CD14-positive monocyte (primary cell): ENCODE measurements at regions not wholly inside any gene's neighbourhood (a gene's known extent, or its start where the extent isn't known, plus 50 kb on each side); places are given as distances from the start of the nearest gene placed in this dataset.

Experiments used
- DNase-seq, 3 donors: peaks; one replicate each; pipeline ENCODE4 v3.0.0-alpha.2; 2011 to 2022
- H2AFZ ChIP-seq: 2 replicates; pipeline ENCODE4 v1.6.0; 2012; ENCODE audit warnings: mild to moderate bottlenecking, low read depth, low read length, inconsistent platforms; ENCODE audit not compliant: insufficient read depth, poor library complexity, severe bottlenecking
- H3K27ac ChIP-seq, 2 donors: 1 replicate in 1 of 2; 2 replicates in 1 of 2; pipeline ENCODE4 v1.5.1; 2012 to 2013; ENCODE audit warnings: low read length in 2 of 2, control low read depth in 1 of 2, inconsistent platforms in 1 of 2, low read depth in 1 of 2, mild to moderate bottlenecking in 1 of 2
- H3K27me3 ChIP-seq, 2 donors: one replicate each; pipeline versions ENCODE4 v1.6.0 to v1.6.1; 2011 to 2013; ENCODE audit warnings: low read length in 2 of 2; ENCODE audit not compliant: control insufficient read depth in 2 of 2, insufficient read depth in 2 of 2
- H3K36me3 ChIP-seq, 2 donors: replicated peaks in 1 of 2; 1 replicate in 1 of 2; 2 replicates in 1 of 2; pipeline versions ENCODE4 v1.5.1 to v1.6.1; 2012 to 2013; ENCODE audit warnings: low read length in 2 of 2, control low read depth in 1 of 2, inconsistent platforms in 1 of 2, mild to moderate bottlenecking in 1 of 2; ENCODE audit not compliant: insufficient read depth in 2 of 2, control insufficient read depth in 1 of 2
- H3K4me1 ChIP-seq, 2 donors: 1 replicate in 1 of 2; 2 replicates in 1 of 2; pipeline versions ENCODE4 v1.5.1 to v1.6.1; 2012 to 2013; ENCODE audit warnings: low read length in 2 of 2, control low read depth in 1 of 2, inconsistent platforms in 1 of 2, mild to moderate bottlenecking in 1 of 2, moderate library complexity in 1 of 2; ENCODE audit not compliant: insufficient read depth in 2 of 2, control insufficient read depth in 1 of 2
- H3K4me2 ChIP-seq: replicated peaks from 2 replicates; pipeline ENCODE3; 2012; ENCODE audit warnings: low read length, moderate library complexity, mild to moderate bottlenecking; ENCODE audit not compliant: poor library complexity, severe bottlenecking; ENCODE audit errors: extremely low read depth
- H3K4me3 ChIP-seq, 3 experiments: fragments of 200-600 bp in 1 of 3; sonication (generic) in 1 of 3; replicated peaks in 1 of 3; 1 replicate in 2 of 3; 2 replicates in 1 of 3; pipeline ENCODE4 v1.5.1; 2011 to 2013; ENCODE audit warnings: low read length in 3 of 3, mild to moderate bottlenecking in 3 of 3, control low read depth in 2 of 3, low read depth in 2 of 3, inconsistent platforms in 1 of 3, moderate library complexity in 1 of 3
- H3K79me2 ChIP-seq: 2 replicates; pipeline ENCODE4 v1.6.0; 2012; ENCODE audit warnings: mild to moderate bottlenecking, control low read depth, inconsistent platforms, low read length, moderate library complexity; ENCODE audit not compliant: insufficient read depth
- H3K9ac ChIP-seq: 2 replicates; pipeline ENCODE4 v1.6.0; 2017; ENCODE audit warnings: low read length, mild to moderate bottlenecking; ENCODE audit not compliant: insufficient read depth, poor library complexity, severe bottlenecking
- H3K9me3 ChIP-seq, 2 donors: replicated peaks in 1 of 2; 1 replicate in 1 of 2; 2 replicates in 1 of 2; pipeline versions ENCODE4 v1.5.1 to v1.6.1; 2012 to 2013; ENCODE audit warnings: low read length in 2 of 2, control low read depth in 1 of 2; ENCODE audit not compliant: control insufficient read depth in 1 of 2, insufficient read depth in 1 of 2
- H4K20me1 ChIP-seq: 2 replicates; pipeline ENCODE4 v1.6.0; 2012; ENCODE audit warnings: mild to moderate bottlenecking, low read length, control low read depth, moderate library complexity; ENCODE audit not compliant: insufficient read depth
- H3K27ac Mint-ChIP-seq, 7 donors: one replicate each; pipeline ENCODE4 v1.8.0; 2020; ENCODE audit warnings: mild to moderate bottlenecking in 7 of 7, mixed read lengths in 7 of 7, moderate library complexity in 6 of 7, inconsistent platforms in 2 of 7
- H3K27me3 Mint-ChIP-seq, 3 donors: one replicate each; pipeline ENCODE4 v1.8.0; 2021 to 2022; ENCODE audit warnings: low read depth in 3 of 3, mild to moderate bottlenecking in 3 of 3, mixed read lengths in 3 of 3, moderate library complexity in 3 of 3, inconsistent platforms in 1 of 3
- H3K36me3 Mint-ChIP-seq, 2 donors: one replicate each; pipeline ENCODE4 v1.8.0; 2020; ENCODE audit warnings: mixed read lengths in 2 of 2, inconsistent platforms in 1 of 2, mild to moderate bottlenecking in 1 of 2
- H3K4me1 Mint-ChIP-seq: one replicate; pipeline ENCODE4 v1.8.0; 2020; ENCODE audit warnings: mild to moderate bottlenecking, mixed read lengths
- H3K4me3 Mint-ChIP-seq, 2 donors: one replicate each; pipeline ENCODE4 v1.8.0; 2020; ENCODE audit warnings: mild to moderate bottlenecking in 2 of 2, mixed read lengths in 2 of 2, moderate library complexity in 1 of 2
- H3K9me3 Mint-ChIP-seq, 7 donors: one replicate each; pipeline ENCODE4 v1.8.0; 2020 to 2022; ENCODE audit warnings: mixed read lengths in 7 of 7, mild to moderate bottlenecking in 6 of 7, moderate library complexity in 6 of 7, inconsistent platforms in 2 of 7
- CTCF ChIP-seq: fragments of 200-600 bp; IDR thresholded peaks from one replicate; pipeline ENCODE4 v1.8.0; 2022; ENCODE audit warnings: antibody characterized with exemption, mild to moderate bottlenecking
- WGBS: methylation state at CpG from one replicate; pipeline ENCODE4 v1.1.5; 2013; ENCODE audit warnings: missing lambda C conversion rate; ENCODE audit not compliant: insufficient coverage; 5-methylcytosine and 5-hydroxymethylcytosine counted together
- intact Hi-C, 2 donors: fragments of 100-400 bp; cut with micrococcal nuclease; formaldehyde crosslinking; loops; one replicate each; pipeline versions ENCODE4 v1.15.0 to v1.15.1; 2023

- WGBS = 100% methylated on average over 1 of the region's 1 CpG
- intact Hi-C loops = no loop called here
- peaks cover 0 to 3% (median 0%) of the 10 kb centered on the region in 7 donors for H3K9me3 Mint-ChIP-seq
- no peaks in the 10 kb centered on the region for H3K4me1 Mint-ChIP-seq
- no peaks in the 10 kb centered on the region for H3K36me3 Mint-ChIP-seq
- no peak for DNase-seq
- Histone ChIP-seq H3K9ac (no peak overlapping the region), H3K4me1 (no peaks in the 10 kb centered on the region), H4K20me1 (no peaks in the 10 kb centered on the region), H3K27me3 (no peaks in the 10 kb centered on the region), H3K4me2 (no peak overlapping the region), H3K9me3 (no peaks in the 10 kb centered on the region), H3K36me3 (no peaks in the 10 kb centered on the region), H3K79me2 (no peaks in the 10 kb centered on the region), H2AFZ (no peak overlapping the region), H3K4me3 (no peak overlapping the region), H3K27ac (no peak overlapping the region)
- TF ChIP-seq CTCF = no peak
- H3K27me3 Mint-ChIP-seq = peaks cover 0 to 1% (median 1%) of the 10 kb centered on the region in 3 donors
- H3K4me3 Mint-ChIP-seq = no peak overlapping the region
- H3K27ac Mint-ChIP-seq = no peak overlapping the region
Observed at GRCh38 chr3:140856905-140857304, 84.7 kb upstream of the SLC25A36 start.

- no peak for TF ChIP-seq CTCF
- WGBS = no CpG with 5 or more reads among the region's 2 CpGs
- H3K27me3 Mint-ChIP-seq = peaks cover 0 to 4% (median 1%) of the 10 kb centered on the region in 3 donors
Observed at GRCh38 chr3:140857993-140858392, 83.6 kb upstream of the SLC25A36 start.

More at GRCh38 chr3:140857993-140858392, 83.6 kb upstream of the SLC25A36 start:
- Mint-ChIP-seq H3K9me3 (peaks cover 0 to 3% (median 0%) of the 10 kb centered on the region in 7 donors), H3K4me1 (no peaks in the 10 kb centered on the region), H3K36me3 (no peaks in the 10 kb centered on the region), H3K27ac (no peak overlapping the region), H3K4me3 (no peak overlapping the region)
- intact Hi-C loops = no loop called here
- no peaks in the 10 kb centered on the region for H3K27me3 ChIP-seq
- no peaks in the 10 kb centered on the region for H3K4me1 ChIP-seq
- H3K4me3 ChIP-seq = no peak overlapping the region
- H3K9me3 ChIP-seq = no peaks in the 10 kb centered on the region
- no peaks in the 10 kb centered on the region for H3K36me3 ChIP-seq
- no peak overlapping the region for H2AFZ ChIP-seq
- H3K4me2 ChIP-seq = no peak overlapping the region
- H3K9ac ChIP-seq = no peak overlapping the region
- H3K79me2 ChIP-seq = no peaks in the 10 kb centered on the region
- H4K20me1 ChIP-seq = no peaks in the 10 kb centered on the region
- H3K27ac ChIP-seq = no peak overlapping the region
- no peak for DNase-seq
